ENCODE measurements at regions not wholly inside any gene's neighbourhood (a gene's known extent, or its start where the extent isn't known, plus 50 kb on each side); places are given as distances from the start of the nearest gene placed in this dataset.

GRCh38 chr18:24628326-24628725 lies 167.9 kb downstream of the HRH4 start:
- Histone ChIP-seq H3K36me3 (ENCODE audit: control insufficient read depth, insufficient read depth, low read length) (no peaks in the 10 kb centered on the region), H3K27me3 (ENCODE audit: control insufficient read depth, insufficient read depth, low read length) (no peaks in the 10 kb centered on the region), H3K4me3 (ENCODE audit: low read length) (no peak overlapping the region), H3K27ac (ENCODE audit: low read length) (no peak overlapping the region), H3K9me3 (ENCODE audit: control insufficient read depth, insufficient read depth, low read length) (no peaks in the 10 kb centered on the region), H3K4me1 (ENCODE audit: control insufficient read depth, insufficient read depth, low read length) (no peaks in the 10 kb centered on the region)
- Mint-ChIP-seq H3K27me3 (ENCODE audit: low read depth in 2 of 2) (peaks cover 6 to 15% of the 10 kb centered on the region in 2 donors), H3K4me3 (no peak overlapping the region), H3K9me3 (no peaks in the 10 kb centered on the region), H3K4me1 (no peaks in the 10 kb centered on the region), H3K36me3 (no peaks in the 10 kb centered on the region), H3K27ac (no peak overlapping the region)
- intact Hi-C loops (cut with micrococcal nuclease): no loop called here
- ATAC-seq (no peak), DNase-seq (no peak)
- TF ChIP-seq, protein P1, sequence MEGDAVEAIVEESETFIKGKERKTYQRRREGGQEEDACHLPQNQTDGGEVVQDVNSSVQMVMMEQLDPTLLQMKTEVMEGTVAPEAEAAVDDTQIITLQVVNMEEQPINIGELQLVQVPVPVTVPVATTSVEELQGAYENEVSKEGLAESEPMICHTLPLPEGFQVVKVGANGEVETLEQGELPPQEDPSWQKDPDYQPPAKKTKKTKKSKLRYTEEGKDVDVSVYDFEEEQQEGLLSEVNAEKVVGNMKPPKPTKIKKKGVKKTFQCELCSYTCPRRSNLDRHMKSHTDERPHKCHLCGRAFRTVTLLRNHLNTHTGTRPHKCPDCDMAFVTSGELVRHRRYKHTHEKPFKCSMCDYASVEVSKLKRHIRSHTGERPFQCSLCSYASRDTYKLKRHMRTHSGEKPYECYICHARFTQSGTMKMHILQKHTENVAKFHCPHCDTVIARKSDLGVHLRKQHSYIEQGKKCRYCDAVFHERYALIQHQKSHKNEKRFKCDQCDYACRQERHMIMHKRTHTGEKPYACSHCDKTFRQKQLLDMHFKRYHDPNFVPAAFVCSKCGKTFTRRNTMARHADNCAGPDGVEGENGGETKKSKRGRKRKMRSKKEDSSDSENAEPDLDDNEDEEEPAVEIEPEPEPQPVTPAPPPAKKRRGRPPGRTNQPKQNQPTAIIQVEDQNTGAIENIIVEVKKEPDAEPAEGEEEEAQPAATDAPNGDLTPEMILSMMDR (IDR thresholded peaks at IDR 0.05): no peak
- WGBS (ENCODE audit: insufficient coverage): 73% methylated on average over 1 of the region's 1 CpG

- Mint-ChIP-seq H3K36me3 (no peaks in the 10 kb centered on the region), H3K27me3 (ENCODE audit: low read depth in 2 of 2) (peaks cover 6 to 15% of the 10 kb centered on the region in 2 donors), H3K4me1 (no peaks in the 10 kb centered on the region), H3K9me3 (no peaks in the 10 kb centered on the region), H3K4me3 (no peak overlapping the region), H3K27ac (no peak overlapping the region)
- TF ChIP-seq, protein P1 (IDR thresholded peaks at IDR 0.05): no peak
- 60% methylated on average over 3 of the region's 3 CpGs for WGBS (ENCODE audit: insufficient coverage)
- Histone ChIP-seq H3K4me1 (ENCODE audit: control insufficient read depth, insufficient read depth, low read length) (no peaks in the 10 kb centered on the region), H3K36me3 (ENCODE audit: control insufficient read depth, insufficient read depth, low read length) (no peaks in the 10 kb centered on the region), H3K4me3 (ENCODE audit: low read length) (no peak overlapping the region), H3K27ac (ENCODE audit: low read length) (no peak overlapping the region), H3K27me3 (ENCODE audit: control insufficient read depth, insufficient read depth, low read length) (no peaks in the 10 kb centered on the region), H3K9me3 (ENCODE audit: control insufficient read depth, insufficient read depth, low read length) (no peaks in the 10 kb centered on the region)
- ATAC-seq: no peak
- DNase-seq: no peak
- intact Hi-C loops (cut with micrococcal nuclease): no loop called here
These were observed 169.5 kb downstream of the HRH4 start for GRCh38 chr18:24629921-24630320.

DNA sequence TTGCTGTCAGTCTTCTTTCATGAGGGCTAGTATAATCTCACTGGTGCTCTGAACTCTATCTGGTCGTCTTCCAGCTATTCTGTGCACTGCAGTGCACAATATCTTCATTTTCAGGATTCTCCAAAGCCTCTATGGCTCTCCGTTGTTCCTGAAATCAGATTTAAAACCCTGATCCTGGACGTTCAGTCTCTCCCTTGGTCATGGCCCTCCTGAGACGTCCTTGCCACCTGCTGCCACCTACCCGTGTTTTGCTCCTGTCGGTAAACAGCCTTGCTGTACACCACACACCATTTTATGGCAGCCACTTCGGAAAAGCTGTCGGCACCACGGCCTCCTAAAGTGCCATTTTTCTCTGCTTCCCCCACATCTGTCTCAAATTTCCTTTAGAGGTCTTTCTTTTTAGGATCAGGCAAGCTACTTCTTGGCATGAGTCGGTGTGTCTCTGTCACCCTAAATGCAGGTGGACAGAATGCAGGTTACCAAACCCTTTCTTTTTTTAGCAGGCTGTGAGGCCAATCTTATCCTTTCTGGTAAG lies 170.0 kb downstream of the HRH4 start:
- 77% methylated on average over 10 of the region's 10 CpGs for WGBS (ENCODE audit: insufficient coverage)
- TF ChIP-seq, protein P1 (IDR thresholded peaks at IDR 0.05): no peak
- no peaks in the 10 kb centered on the region for H3K9me3 ChIP-seq (ENCODE audit: control insufficient read depth, insufficient read depth, low read length)
- intact Hi-C loops (cut with micrococcal nuclease): no loop called here
- no peak overlapping the region for H3K4me3 Mint-ChIP-seq
- H3K36me3 ChIP-seq (ENCODE audit: control insufficient read depth, insufficient read depth, low read length): no peaks in the 10 kb centered on the region
- H3K4me1 Mint-ChIP-seq: no peaks in the 10 kb centered on the region
- no peaks in the 10 kb centered on the region for H3K9me3 Mint-ChIP-seq
- H3K4me3 ChIP-seq (ENCODE audit: low read length): no peak overlapping the region
- peaks cover 6 to 15% of the 10 kb centered on the region in 2 donors for H3K27me3 Mint-ChIP-seq (ENCODE audit: low read depth in 2 of 2)
- ATAC-seq (no peak), DNase-seq (no peak)
- H3K27ac Mint-ChIP-seq: no peak overlapping the region
- no peaks in the 10 kb centered on the region for H3K4me1 ChIP-seq (ENCODE audit: control insufficient read depth, insufficient read depth, low read length)
- no peaks in the 10 kb centered on the region for H3K36me3 Mint-ChIP-seq
- H3K27ac ChIP-seq (ENCODE audit: low read length): no peak overlapping the region
- H3K27me3 ChIP-seq (ENCODE audit: control insufficient read depth, insufficient read depth, low read length): no peaks in the 10 kb centered on the region
